ENCODE measurements at regions not wholly inside any gene's neighbourhood (a gene's known extent, or its start where the extent isn't known, plus 50 kb on each side); places are given as distances from the start of the nearest gene placed in this dataset.
"Not testable (repeated sequence)": the region's sequence is repeated elsewhere in the genome, so short reads cannot be mapped to it uniquely, and the experiment has no call there.

DNA sequence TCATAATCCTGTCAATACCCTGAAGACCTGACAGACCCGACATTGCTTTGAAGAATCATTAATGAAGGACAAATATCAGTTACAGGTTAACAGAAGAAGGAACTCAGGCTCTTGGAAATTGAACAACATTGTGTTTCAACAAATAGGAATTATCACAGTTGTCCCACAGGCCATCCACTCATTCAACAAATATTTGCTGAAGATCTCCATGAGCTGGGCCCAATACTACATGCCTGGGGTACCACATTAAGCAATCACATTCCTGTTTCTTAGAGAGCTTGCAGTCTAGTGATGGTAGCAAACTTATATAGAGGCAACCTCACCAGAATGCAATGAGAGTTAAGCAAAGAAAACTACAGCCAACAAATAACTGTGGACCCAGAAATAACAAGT is 671.6 kb upstream of the ACVR2A start:
- no peak for DNase-seq

DNA sequence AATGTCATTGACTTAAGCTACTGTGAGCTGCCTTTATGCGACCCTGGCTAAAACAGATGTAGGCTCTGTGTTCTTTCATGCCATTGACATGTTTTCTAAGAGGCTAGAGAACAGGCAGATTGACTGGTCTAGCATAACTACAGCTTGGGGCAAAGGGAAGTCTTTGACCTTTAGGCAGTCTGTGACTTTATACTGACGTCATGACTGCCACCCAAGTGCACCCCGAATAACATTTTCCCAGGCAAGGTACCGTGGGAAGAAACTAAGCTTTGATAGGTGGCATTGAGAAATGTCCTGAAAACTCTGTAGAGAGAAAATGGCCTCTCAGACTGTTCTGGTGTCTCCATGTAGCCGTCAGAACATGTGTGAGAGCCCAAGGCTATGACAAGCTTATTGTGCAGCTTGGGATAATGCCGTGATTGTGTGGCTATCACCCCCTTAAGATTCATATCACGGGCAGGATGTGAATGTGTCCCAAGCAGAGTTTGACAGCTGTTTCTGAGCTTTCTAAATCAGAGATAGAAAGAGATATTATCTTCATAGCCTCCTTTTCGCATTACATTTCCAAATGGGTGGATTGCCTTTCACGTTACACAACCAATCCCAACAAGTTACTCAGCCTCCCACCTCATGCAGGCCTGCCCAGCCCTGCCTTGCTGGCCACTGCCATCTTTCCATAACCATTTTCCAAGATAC is 672.2 kb upstream of the ACVR2A start:
- no peak for DNase-seq

- no peak for DNase-seq
Measured at GRCh38 chr2:147171941-147172340, 672.9 kb upstream of the ACVR2A start.

- no peak for DNase-seq
Measured at GRCh38 chr2:147170932-147171331, 673.9 kb upstream of the ACVR2A start.

- DNase-seq = no peak
Measured at GRCh38 chr2:147165697-147166382, 679.0 kb upstream of the ACVR2A start.

GRCh38 chr2:147164563-147164962 is 680.3 kb upstream of the ACVR2A start:
- DNase-seq = no peak

- no peak for DNase-seq
Measured at GRCh38 chr2:147161746-147162145, 683.1 kb upstream of the ACVR2A start.

DNA sequence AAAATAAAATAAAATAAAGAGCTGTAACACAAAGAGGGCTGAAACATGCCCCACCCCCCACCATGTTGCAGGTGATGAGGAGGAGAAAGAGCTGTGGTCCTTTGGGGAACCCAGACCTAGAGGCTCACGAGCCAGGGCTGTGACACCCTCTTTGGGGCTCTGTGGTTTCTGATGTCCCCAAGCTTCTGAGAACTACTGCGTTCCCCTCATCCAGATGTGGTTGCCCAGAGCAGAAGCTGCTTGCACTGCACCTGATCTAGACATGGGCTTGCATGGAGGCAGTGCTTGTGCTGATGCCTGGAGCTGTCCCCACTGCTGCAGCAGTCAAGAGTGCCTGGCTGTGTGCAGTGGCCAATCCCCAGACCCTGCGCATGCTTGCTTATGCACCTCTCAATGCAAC is 687.9 kb upstream of the ACVR2A start:
- no peak for DNase-seq

DNA sequence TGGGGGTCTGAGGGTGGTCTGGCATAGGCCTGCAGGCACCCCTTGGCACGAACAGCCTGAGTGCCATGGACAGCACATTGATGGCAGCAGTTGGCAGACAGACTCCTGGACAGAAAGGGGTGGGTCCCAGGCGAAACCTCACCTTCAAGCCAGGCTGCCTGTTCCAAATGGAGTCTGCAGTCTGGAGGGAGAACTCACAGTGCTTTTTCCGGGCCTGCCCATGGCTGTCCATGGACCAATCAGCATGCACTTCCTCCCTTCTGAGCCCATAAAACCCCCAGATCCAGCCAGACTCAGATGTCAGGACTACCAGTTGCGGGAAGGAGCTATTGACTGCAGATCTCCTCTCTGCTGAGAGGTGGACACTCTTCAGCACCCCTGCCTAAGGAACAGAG is 694.6 kb upstream of the ACVR2A start:
- no peak for DNase-seq

GRCh38 chr2:147149575-147150240 is 695.1 kb upstream of the ACVR2A start:
- DNase-seq = no peak

DNA sequence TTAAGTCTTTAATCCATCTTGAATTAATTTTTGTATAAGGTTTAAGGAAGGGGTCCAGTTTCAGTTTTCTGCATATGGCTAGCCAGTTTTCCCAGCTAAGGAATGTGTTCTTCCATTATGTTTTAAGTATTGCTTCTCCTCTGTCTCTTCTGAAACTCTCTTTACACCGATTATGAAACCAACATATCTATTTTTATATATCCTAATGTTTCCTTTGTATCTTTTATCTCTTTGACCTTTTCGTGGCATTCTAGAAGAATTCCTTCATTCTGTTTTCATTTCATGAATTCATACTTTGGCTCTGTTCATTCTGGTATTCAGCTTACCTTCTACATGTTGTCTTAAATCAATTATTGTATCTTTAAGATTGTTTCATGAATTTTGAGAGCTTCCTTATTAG is 697.0 kb upstream of the ACVR2A start:
- no peak for DNase-seq

GRCh38 chr2:147141930-147142329 is 702.9 kb upstream of the ACVR2A start:
- DNase-seq = no peak

- not testable (repeated sequence) for DNase-seq
Measured at GRCh38 chr2:147139732-147140131, 705.1 kb upstream of the ACVR2A start.

DNA sequence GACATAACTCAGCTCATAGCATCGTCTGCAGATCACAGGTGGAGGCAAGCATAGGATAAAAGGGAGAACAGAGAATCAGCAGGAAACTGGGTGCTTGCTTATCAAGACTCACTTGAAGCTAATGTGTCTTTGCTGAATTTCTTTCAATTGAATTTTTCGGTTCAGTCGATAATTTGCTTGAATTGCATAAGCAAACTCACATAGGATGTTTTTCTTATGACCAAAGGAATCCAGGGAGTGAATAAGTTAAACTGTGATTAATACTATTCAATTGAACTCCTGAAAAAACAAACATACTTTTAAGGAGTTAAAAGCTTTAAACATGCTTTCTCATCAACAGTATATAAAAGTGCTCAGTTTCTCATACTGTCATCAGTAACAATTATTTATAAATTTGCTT is 707.1 kb upstream of the ACVR2A start:
- DNase-seq = no peak

GRCh38 chr2:147135376-147135775 is 709.5 kb upstream of the ACVR2A start:
- peak in 1 of 2 donors; percentile 5 for DNase-seq

DNA sequence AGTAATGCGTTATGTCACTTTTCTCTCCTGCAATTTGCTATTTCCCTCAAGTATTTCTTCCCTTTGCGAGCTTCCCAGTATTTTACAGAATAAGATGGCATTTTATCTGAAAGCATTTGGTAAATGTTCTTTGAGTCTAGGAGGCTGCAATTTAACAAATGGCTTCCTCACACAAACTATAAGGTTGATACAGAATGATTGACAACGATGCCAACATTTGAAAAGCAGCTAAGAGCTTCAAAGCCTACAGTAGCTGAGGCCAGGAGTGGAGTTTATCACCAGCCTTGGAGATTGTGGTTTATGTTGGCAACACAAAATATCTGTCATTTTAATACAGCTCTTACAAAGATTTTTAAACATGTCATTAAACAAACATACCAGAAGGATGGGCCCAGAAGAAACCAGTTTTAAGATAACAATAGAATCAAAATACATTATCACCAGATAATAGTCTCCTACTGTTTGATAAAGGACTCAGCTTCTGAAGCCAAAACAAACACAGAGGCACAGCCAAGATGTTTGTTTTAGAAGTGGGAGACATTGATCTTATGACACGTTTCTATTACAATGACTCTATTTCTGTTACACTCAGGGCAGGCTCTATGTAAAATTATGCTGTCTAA is 711.4 kb upstream of the ACVR2A start:
- DNase-seq = no peak

DNA sequence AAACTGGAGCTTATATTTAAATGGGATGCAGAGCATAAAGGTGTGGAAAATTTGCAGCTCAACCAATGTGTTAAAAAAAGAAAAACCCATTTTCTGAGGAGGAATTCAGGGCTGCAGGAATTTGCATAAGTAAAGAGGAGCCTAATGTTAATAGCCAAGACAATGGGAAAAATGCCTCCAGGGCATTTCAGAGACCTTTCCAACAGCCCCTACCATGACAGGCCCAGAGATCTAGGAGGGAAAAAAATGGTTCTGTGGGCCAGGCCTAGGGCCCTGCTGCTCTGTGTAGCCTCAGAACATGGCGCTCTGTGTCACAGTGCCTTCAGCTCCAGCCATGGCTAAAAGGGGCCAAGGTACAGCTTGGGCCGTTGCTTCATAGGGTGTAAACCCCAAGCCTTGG is 719.7 kb upstream of the ACVR2A start:
- no peak for DNase-seq

- DNase-seq = no peak
Measured at GRCh38 chr2:147122944-147123343, 721.9 kb upstream of the ACVR2A start.

- no peak for DNase-seq
Measured at GRCh38 chr2:147110962-147111361, 733.9 kb upstream of the ACVR2A start.

DNA sequence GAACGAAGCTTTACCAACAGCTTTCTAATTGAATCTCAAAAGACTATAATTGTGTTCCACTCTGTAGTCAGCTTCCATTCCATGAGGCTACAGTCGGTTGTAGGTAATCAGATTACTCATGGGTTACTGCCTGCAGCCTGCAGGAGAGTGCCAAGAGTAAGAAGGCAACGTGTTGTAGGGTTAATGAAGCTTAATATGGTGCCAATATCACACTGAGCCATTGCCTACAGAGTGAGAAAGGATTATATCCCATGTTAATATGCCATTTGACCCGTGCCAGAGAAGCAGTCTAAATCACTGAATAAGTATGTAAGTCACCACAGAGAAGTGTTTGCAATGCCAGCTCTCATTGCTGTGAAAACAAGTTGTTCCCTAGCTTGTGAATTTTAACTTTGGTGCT is 734.5 kb upstream of the ACVR2A start:
- DNase-seq = no peak

DNA sequence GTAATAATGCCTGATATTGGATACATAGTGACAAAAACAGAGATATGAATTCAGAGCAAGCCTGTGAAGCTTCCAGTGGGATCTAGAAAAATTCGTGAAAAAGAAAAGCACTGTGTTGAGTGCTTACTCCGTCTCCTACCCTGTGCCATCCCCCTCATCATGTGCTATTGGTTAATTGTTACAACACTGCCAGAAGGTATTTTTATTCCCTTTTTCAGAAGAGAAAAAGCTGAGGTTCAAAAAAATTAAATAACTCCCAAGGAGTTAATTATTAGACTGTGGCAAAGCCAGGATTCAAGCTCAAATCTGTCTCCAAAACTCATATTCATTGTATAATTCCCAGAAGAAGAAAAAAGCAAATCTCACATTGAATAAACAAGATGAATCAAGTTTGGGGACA is 735.5 kb upstream of the ACVR2A start:
- DNase-seq = no peak

DNA sequence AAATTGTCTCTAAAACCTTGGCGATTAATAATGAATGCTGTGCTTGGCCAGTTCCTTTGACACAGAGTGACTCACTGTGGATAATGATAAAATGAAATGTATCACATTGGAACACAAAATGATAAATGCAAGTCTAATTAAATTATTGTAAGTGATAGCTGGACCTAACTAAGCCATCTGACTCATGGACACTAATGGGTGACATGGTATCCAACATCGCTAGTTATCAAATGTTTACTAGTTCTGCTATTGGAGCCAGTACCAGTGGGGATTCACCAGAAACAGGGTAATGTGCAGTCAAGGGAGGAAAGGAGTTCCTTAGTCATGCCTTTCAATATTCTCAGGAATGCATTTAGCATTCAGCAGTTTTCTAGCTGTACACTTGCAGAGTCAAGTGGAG is 736.3 kb upstream of the ACVR2A start:
- no peak for DNase-seq

GRCh38 chr2:147101941-147102790 is 742.7 kb upstream of the ACVR2A start:
- no peak for DNase-seq
